Erythroblast (primary cell): ENCODE measurements at regions not wholly inside any gene's neighbourhood (a gene's known extent, or its start where the extent isn't known, plus 50 kb on each side); places are given as distances from the start of the nearest gene placed in this dataset.

Source experiments
- DNase-seq, 2 experiments: peaks; one replicate each; lab custom pipeline; 2025; lab: John Stamatoyannopoulos, UW
- GATA1 ChIP-seq: IDR thresholded peaks from 2 replicates; pipeline ENCODE4 v1.6.1; 2011; ENCODE audit warnings: low read depth, mild to moderate bottlenecking, control low read depth, low read length, moderate library complexity
- POLR2A ChIP-seq: IDR thresholded peaks from 2 replicates; pipeline ENCODE4 v1.6.1; 2011; ENCODE audit warnings: mild to moderate bottlenecking, low read length

DNA sequence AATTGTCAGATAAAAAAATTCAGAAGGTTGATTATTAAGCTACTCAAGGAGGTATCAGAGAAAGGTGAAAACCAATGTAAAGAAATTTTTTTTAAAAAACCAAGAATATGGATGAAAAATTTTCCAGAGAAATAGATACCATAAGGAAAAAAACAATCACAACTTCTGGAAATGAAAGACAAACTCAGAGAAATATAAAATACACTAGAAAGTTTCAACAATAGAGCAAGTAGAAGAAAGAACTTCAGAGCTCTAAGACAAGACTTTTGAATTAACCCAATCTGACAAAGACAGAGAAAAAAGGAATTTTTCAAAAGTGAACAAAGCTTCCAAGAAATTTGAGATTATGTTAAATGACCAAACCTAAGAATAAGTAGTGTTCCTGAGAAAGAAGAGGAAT lies 62.9 kb upstream of the TEAD1 start:
- DNase-seq: no peak
- TF ChIP-seq POLR2A: no peak
- no peak for TF ChIP-seq GATA1

DNA sequence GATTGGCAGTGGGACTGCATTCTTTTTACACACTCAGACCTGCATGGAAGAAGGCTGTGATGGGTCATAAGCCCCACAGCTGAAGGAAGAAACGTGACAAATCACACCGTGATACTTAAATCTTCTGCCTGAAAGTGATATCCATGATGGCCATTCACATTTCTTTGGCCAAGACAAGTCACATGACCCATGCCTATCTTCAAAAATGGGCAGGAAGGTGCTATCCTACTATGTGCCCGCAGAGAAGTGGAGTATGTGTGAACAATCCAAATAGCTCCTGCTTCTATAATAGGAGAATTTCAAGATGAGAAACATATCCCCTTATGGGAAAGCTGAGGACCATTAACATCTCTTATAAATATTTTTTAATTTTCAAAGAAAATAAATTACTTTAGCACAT lies 56.6 kb upstream of the TEAD1 start:
- DNase-seq: no peak
- TF ChIP-seq POLR2A (no peak), GATA1 (no peak)

DNA sequence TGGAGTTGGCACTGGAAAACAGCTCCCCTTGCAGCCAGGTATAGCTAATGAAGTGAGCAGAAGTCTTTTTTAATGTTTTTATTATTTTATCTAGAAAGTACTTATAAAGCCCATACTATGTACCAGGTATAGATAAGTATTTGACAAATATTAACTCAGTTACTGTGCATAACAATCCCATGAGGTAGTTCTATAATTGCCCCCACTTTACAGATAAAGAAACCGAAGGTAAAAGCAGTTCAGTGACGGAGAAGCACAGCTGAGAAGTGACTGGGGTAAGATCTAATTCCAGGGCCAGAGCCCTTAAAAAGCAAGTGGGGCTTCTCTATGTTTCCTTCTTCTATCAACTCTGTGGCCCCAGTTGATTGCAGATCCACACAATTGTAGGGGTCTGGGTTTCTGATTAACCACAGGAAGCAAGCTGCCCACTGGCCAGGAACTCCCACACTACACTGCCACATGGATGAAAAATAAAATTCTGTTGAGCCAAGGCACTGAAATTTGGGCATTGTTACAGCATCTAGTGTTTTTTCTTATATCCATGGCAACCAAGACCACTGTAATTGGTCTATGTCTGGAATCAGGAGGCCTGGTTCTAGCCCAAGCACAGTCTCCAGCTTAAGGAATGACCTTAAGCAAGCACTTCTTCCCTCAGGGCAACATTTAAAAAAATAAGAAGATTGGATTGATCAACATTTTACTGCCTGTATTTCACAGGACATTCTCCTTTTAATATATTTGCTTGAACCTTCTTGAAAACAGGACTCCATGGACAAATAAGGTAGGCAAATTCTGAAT lies 55.3 kb upstream of the TEAD1 start:
- TF ChIP-seq POLR2A (no peak), GATA1 (no peak)
- no peak for DNase-seq

DNA sequence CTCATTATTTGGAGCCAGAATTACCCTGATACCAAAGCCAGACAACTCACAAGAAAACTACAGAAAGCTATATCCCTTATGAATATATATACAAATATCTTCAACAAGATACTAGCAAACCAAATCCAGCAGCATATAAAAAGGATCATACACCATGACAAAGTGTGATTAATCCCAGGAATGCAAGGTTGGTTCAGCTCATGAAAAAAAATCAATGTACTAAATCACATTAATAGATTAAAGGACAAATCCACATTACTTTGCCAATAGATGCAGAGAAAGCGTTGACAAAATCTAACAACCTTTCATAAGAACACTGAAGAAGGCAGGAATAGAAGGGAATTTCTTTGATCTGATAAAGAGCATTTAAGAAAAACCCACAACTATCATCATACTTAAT lies 50.4 kb upstream of the TEAD1 start:
- no peak for TF ChIP-seq GATA1
- no peak for TF ChIP-seq POLR2A

More for the DNA sequence above, 50.4 kb upstream of the TEAD1 start:
- DNase-seq: no peak
